B cell (primary cell): ENCODE measurements at regions not wholly inside any gene's neighbourhood (a gene's known extent, or its start where the extent isn't known, plus 50 kb on each side); places are given as distances from the start of the nearest gene placed in this dataset.

Experiments used
- ATAC-seq: fragments of 200-7000 bp; cut with Tn5 transposase; one replicate; pipeline ENCODE4 v1.10.0; 2021; ENCODE audit warnings: low read depth, mild to moderate bottlenecking, moderate number of reproducible peaks, moderate library complexity
- CTCF ChIA-PET: fragments of 350-600 bp; sonication (Branson Sonifier 250); formaldehyde crosslinking; loops from one replicate; lab custom pipeline; 2021; ENCODE audit warnings: antibody characterized with exemption, inconsistent platforms; lab: Charles Lee
- POLR2A ChIA-PET: fragments of 350-600 bp; sonication (Branson Sonifier 250); formaldehyde crosslinking; loops from one replicate; lab custom pipeline; 2021; ENCODE audit warnings: antibody characterized with exemption; lab: Charles Lee
- DNase-seq: peaks from one replicate; pipeline ENCODE4 v3.0.0; 2013
- H2AFZ ChIP-seq: 2 replicates; pipeline ENCODE4 v1.6.1; 2012; ENCODE audit warnings: mild to moderate bottlenecking, low read depth, low read length; ENCODE audit not compliant: insufficient read depth, poor library complexity, severe bottlenecking
- H3K27ac ChIP-seq, 2 donors: 1 replicate in 1 of 2; 2 replicates in 1 of 2; pipeline ENCODE4 v1.5.1; 2012 to 2013; ENCODE audit warnings: low read length in 2 of 2, mild to moderate bottlenecking in 2 of 2, moderate library complexity in 1 of 2
- H3K27me3 ChIP-seq, 4 experiments: fragments of 200-600 bp in 1 of 4; sonication (generic) in 1 of 4; replicated peaks in 1 of 4; 1 replicate in 2 of 4; 2 replicates in 2 of 4; pipeline versions ENCODE4 v1.6.1 to v1.7.0; 2013 to 2016; ENCODE audit warnings: low read length in 3 of 4, mild to moderate bottlenecking in 2 of 4, mixed read lengths in 1 of 4, moderate library complexity in 1 of 4; ENCODE audit not compliant: insufficient read depth in 4 of 4, control insufficient read depth in 3 of 4; ENCODE audit errors: control extremely low read depth in 1 of 4
- H3K36me3 ChIP-seq, 2 experiments: replicated peaks in 1 of 2; 1 replicate in 1 of 2; 2 replicates in 1 of 2; pipeline versions ENCODE4 v1.6.1 to v1.7.1; 2013; ENCODE audit warnings: low read length in 1 of 2; ENCODE audit not compliant: insufficient read depth in 2 of 2, control insufficient read depth in 1 of 2; ENCODE audit errors: control extremely low read depth in 1 of 2, extremely low read depth in 1 of 2
- H3K4me1 ChIP-seq, 2 donors: fragments of 200-600 bp in 1 of 2; sonication (generic) in 1 of 2; 1 replicate in 1 of 2; 2 replicates in 1 of 2; pipeline versions ENCODE4 v1.5.1 to v1.6.1; 2013 to 2017; ENCODE audit warnings: low read length in 2 of 2; ENCODE audit not compliant: control insufficient read depth in 2 of 2, insufficient read depth in 2 of 2
- H3K4me2 ChIP-seq: replicated peaks from 2 replicates; pipeline ENCODE3; 2012; ENCODE audit warnings: mild to moderate bottlenecking, low read depth, low read length; ENCODE audit not compliant: poor library complexity, severe bottlenecking
- H3K4me3 ChIP-seq, 5 experiments: fragments of 200-600 bp in 1 of 5; sonication (generic) in 1 of 5; 1 replicate in 3 of 5; 2 replicates in 2 of 5; pipeline versions ENCODE4 v1.5.1 to v1.7.0; 2011 to 2016; ENCODE audit warnings: low read length in 4 of 5, mild to moderate bottlenecking in 4 of 5, low read depth in 2 of 5, control low read depth in 1 of 5, moderate library complexity in 1 of 5; ENCODE audit not compliant: insufficient read depth in 1 of 5; ENCODE audit errors: control extremely low read depth in 1 of 5, extremely low read depth in 1 of 5
- H3K79me2 ChIP-seq: fragments of 200-600 bp; sonication (generic); one replicate; pipeline ENCODE4 v1.6.0; 2016; ENCODE audit warnings: low read length; ENCODE audit not compliant: control insufficient read depth, insufficient read depth
- H3K9ac ChIP-seq: fragments of 200-600 bp; sonication (generic); 2 replicates; pipeline ENCODE4 v1.6.1; 2017; ENCODE audit warnings: mild to moderate bottlenecking, low read length, moderate library complexity
- H3K9me3 ChIP-seq, 3 donors: one replicate each; pipeline versions ENCODE4 v1.6.1 to v1.7.1; 2013; ENCODE audit warnings: low read length in 2 of 3; ENCODE audit not compliant: control insufficient read depth in 2 of 3, insufficient read depth in 1 of 3; ENCODE audit errors: control extremely low read depth in 1 of 3
- H4K20me1 ChIP-seq: 2 replicates; pipeline ENCODE4 v1.6.0; 2012; ENCODE audit warnings: mild to moderate bottlenecking, low read length; ENCODE audit not compliant: insufficient read depth, control insufficient read depth, poor library complexity, severe bottlenecking
- H3K27ac Mint-ChIP-seq: one replicate; pipeline ENCODE4 v1.8.0; 2021; ENCODE audit warnings: mixed read lengths
- H3K27me3 Mint-ChIP-seq: one replicate; pipeline ENCODE4 v1.8.0; 2021; ENCODE audit warnings: mixed read lengths
- H3K4me1 Mint-ChIP-seq: one replicate; pipeline ENCODE4 v1.8.0; 2021; ENCODE audit warnings: mixed read lengths
- H3K4me3 Mint-ChIP-seq: one replicate; pipeline ENCODE4 v1.8.0; 2021; ENCODE audit warnings: mixed read lengths
- H3K9me3 Mint-ChIP-seq: one replicate; pipeline ENCODE4 v1.8.0; 2022; ENCODE audit warnings: mixed read lengths; ENCODE audit not compliant: insufficient read depth
- EZH2 ChIP-seq: IDR thresholded peaks from 2 replicates; pipeline ENCODE4 v1.6.1; 2012; ENCODE audit warnings: borderline replicate concordance, low read depth, mild to moderate bottlenecking, moderate library complexity, low read length; ENCODE audit not compliant: insufficient read depth, poor library complexity, severe bottlenecking
- WGBS: methylation state at CpG from one replicate; pipeline ENCODE4 v1.1.5; 2013; ENCODE audit warnings: missing lambda C conversion rate; ENCODE audit not compliant: insufficient coverage; 5-methylcytosine and 5-hydroxymethylcytosine counted together
- intact Hi-C: fragments of 100-400 bp; cut with micrococcal nuclease; formaldehyde crosslinking; loops from one replicate; pipeline ENCODE4 v1.10.0; 2022
- TF ChIP-seq, protein P1 (sequence below): fragments of 200-600 bp; IDR thresholded peaks from one replicate; pipeline ENCODE4 v1.8.0; 2022; ENCODE audit warnings: antibody characterized with exemption, mild to moderate bottlenecking

DNA sequence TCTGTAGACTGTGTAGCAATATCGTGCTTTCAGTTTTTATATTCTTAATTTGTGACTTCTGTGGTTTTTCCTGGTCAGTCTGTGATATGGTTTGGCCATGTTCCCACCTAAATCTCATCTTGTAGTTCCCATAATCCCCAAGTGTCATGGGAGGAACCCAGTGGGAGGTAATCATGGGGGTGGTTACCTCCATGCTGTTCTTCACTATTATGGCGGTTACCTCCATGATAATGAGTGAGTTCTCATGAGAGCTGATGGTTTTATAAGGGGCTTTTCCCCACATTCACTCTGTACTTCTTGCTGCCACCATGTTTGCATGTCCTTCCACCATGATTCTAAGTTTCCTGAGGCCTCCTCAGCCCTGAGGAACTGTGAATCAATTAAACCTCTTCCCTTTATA lies 169.8 kb downstream of the LEPR start:
- intact Hi-C loops: no loop called here
- peaks cover 2% of the 10 kb centered on the region for H3K9me3 Mint-ChIP-seq
- H4K20me1 ChIP-seq: no peaks in the 10 kb centered on the region
- ChIA-PET CTCF (no interaction called here), POLR2A (no interaction called here)
- no peaks in the 10 kb centered on the region for H3K79me2 ChIP-seq
- H3K27me3 Mint-ChIP-seq: peaks cover 2% of the 10 kb centered on the region
- no peaks in the 10 kb centered on the region for H3K9me3 ChIP-seq
- ATAC-seq: no peak
- no peaks in the 10 kb centered on the region for H3K4me1 ChIP-seq
- H3K4me3 ChIP-seq: no peak overlapping the region
- no peak overlapping the region for H3K27ac ChIP-seq
- no peak overlapping the region for H3K9ac ChIP-seq
- H3K27ac Mint-ChIP-seq: no peak overlapping the region
- TF ChIP-seq, protein P1, sequence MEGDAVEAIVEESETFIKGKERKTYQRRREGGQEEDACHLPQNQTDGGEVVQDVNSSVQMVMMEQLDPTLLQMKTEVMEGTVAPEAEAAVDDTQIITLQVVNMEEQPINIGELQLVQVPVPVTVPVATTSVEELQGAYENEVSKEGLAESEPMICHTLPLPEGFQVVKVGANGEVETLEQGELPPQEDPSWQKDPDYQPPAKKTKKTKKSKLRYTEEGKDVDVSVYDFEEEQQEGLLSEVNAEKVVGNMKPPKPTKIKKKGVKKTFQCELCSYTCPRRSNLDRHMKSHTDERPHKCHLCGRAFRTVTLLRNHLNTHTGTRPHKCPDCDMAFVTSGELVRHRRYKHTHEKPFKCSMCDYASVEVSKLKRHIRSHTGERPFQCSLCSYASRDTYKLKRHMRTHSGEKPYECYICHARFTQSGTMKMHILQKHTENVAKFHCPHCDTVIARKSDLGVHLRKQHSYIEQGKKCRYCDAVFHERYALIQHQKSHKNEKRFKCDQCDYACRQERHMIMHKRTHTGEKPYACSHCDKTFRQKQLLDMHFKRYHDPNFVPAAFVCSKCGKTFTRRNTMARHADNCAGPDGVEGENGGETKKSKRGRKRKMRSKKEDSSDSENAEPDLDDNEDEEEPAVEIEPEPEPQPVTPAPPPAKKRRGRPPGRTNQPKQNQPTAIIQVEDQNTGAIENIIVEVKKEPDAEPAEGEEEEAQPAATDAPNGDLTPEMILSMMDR: no peak
- no peak for TF ChIP-seq EZH2
- no peak overlapping the region for H3K4me3 Mint-ChIP-seq
- H3K36me3 ChIP-seq: no peaks in the 10 kb centered on the region
- H2AFZ ChIP-seq: no peak overlapping the region
- no peaks in the 10 kb centered on the region for H3K27me3 ChIP-seq
- no peak for DNase-seq
- H3K4me1 Mint-ChIP-seq: no peaks in the 10 kb centered on the region
- no CpG with 5 or more reads among the region's 2 CpGs for WGBS
- no peak overlapping the region for H3K4me2 ChIP-seq

DNA sequence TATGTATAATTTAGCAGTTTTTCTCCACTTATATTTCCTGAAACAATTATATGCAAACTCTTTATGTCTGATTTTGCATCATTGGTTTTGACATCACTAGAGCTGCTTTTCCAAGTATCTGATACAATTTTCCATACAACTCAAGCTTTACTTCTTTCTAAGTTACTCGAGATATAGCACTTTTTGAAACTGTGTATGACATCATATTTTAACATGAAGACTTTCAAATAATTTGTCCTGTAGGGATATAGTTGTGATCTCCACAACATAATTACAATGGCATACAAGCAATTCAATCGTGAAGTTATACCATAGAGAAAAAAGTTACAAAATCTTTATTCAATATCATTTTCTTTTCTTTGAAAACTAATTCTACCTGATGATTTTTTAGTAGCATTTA lies 173.0 kb downstream of the LEPR start:
- Histone ChIP-seq H3K4me2 (no peak overlapping the region), H3K9me3 (no peaks in the 10 kb centered on the region), H3K27me3 (no peaks in the 10 kb centered on the region), H3K4me1 (no peaks in the 10 kb centered on the region), H3K4me3 (no peak overlapping the region), H3K9ac (no peak overlapping the region), H2AFZ (no peak overlapping the region), H3K36me3 (no peaks in the 10 kb centered on the region), H3K27ac (no peak overlapping the region), H4K20me1 (no peaks in the 10 kb centered on the region), H3K79me2 (no peaks in the 10 kb centered on the region)
- intact Hi-C loops: no loop called here
- ATAC-seq (no peak), DNase-seq (no peak)
- Mint-ChIP-seq H3K4me3 (no peak overlapping the region), H3K9me3 (peaks cover 2% of the 10 kb centered on the region), H3K27me3 (peaks cover 2% of the 10 kb centered on the region), H3K27ac (no peak overlapping the region), H3K4me1 (no peaks in the 10 kb centered on the region)
- no CpG with 5 or more reads among the region's 2 CpGs for WGBS
- ChIA-PET POLR2A (no interaction called here), CTCF (no interaction called here)
- TF ChIP-seq, protein P1: no peak
- no peak for TF ChIP-seq EZH2
